CMK (cell line): ENCODE measurements at regions not wholly inside any gene's neighbourhood (a gene's known extent, or its start where the extent isn't known, plus 50 kb on each side); places are given as distances from the start of the nearest gene placed in this dataset.
"Not testable (repeated sequence)": the region's sequence is repeated elsewhere in the genome, so short reads cannot be mapped to it uniquely, and the experiment has no call there.

Source experiments
- DNase-seq: peaks from one replicate; pipeline ENCODE4 v3.0.0-alpha.2; 2010; ENCODE audit warnings: low read depth

DNA sequence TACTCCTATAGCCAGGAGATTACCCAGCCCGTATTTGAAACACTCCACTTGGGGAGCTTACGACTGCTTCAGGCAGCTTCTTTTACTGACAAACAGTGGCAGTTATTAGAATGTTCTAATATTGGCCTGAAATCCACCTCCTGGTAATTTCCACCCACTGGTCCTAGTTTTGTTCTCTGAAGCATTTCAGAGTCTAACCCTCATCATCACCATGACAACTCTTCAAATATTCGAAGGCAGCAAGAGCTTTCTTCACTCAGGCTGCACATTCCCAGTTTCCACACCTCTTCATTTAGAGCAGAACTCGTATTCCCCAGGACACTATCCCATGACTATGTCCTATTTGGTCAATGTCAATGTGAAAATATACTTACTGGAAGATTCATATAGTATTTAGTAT lies 325.6 kb downstream of the UBE3D start:
- no peak for DNase-seq

- DNase-seq: no peak
Observed at GRCh38 chr6:82741325-82741995, 324.2 kb downstream of the UBE3D start.

- DNase-seq: no peak
Observed at GRCh38 chr6:82741996-82742385, 323.6 kb downstream of the UBE3D start.

DNA sequence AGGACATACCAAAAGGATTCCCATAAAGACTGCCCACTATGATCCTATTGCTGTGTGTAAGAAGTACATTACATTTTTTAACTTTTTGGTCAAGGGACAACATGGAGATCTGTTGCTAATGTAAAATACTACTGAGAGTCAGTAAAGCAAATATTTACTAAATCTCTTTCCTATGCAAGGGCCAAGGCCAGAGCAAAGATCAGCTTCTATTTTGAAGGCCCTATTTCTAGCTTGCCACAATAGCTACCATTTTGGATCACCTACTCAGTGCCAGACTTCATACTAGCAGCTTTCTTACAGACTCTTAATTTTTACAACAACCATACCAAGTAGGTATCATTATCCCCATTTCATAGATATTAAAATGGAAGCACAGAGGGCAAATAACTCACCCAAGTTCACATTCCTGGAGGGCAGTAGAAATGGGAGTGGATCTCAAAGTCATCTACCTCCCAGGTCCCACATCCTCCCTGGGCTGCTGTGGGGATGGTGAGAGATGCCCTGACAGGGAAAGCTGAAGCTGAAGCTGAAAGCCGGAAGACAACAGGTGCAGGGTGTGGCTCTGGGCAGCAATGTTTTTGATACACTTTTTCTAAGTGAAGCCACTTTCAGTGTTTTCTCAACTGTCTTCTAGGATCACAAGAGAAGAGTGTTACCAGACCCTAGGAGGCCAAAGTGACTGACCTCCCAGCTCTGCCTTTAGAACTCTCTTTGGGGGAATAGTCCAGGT lies 321.2 kb downstream of the UBE3D start:
- DNase-seq: no peak

DNA sequence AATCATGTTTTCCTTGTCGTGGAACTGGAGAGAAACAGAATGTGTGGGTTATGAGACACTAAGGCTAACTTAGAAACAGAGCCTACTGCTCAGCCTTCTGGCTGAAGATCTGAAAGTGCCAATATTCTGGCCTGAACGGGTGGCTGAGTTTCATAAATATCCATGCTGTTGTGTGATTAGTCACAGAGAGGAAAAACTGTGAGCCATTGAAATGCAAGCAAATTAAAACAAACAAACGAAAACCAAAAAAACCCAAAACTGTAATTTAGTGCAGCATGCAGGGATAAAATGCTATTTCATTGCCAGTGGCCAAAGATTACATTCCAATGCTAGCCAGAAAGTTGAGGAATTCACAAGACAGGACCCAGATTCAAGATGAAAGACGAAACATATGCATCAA lies 315.1 kb downstream of the UBE3D start:
- no peak for DNase-seq

GRCh38 chr6:82751718-82752117 lies 313.9 kb downstream of the UBE3D start:
- no peak for DNase-seq

GRCh38 chr6:82761674-82762345 lies 303.8 kb downstream of the UBE3D start:
- DNase-seq: no peak

DNA sequence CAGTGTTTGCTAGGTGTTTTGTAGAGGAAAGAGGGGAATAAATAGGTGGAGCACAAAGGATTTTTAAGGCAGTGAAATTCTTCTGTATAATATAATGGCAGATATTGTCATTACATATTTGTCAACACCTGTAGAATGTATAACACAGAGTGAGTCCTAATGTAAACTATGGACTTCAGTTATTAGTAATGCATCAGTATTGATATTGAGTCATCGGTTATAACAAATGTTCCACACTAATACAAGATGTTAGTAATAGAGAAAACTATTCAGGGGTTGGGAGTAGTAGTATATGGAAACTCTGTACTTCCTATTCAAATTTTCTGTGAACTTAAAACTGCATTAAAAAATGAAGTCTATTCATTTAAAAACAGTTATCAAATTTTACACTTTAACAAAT lies 299.2 kb downstream of the UBE3D start:
- no peak for DNase-seq

GRCh38 chr6:82767037-82767436 lies 298.6 kb downstream of the UBE3D start:
- DNase-seq: no peak

- DNase-seq: no peak
Observed at GRCh38 chr6:82767447-82767846, 298.2 kb downstream of the UBE3D start.

GRCh38 chr6:82772851-82773717 lies 292.6 kb downstream of the UBE3D start:
- no peak for DNase-seq

DNA sequence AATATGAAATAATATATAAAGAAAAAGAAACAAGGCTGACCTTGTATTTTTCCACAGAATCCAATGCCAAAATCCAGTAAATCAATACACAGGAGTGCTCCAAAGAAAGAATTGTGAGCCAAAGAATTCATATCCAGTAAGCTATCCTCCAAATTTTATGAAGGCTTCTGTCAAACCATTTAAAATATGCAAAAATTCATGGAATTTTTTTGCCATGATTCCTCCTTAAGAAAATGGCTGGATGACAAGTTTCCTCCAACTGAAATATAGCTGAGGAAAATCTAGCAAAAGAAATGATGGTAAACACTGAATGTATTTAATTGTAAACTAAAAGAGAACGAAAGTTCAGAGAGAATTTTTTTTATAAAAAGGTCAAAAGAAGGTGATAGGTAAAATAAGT lies 290.3 kb downstream of the UBE3D start:
- DNase-seq: no peak

DNA sequence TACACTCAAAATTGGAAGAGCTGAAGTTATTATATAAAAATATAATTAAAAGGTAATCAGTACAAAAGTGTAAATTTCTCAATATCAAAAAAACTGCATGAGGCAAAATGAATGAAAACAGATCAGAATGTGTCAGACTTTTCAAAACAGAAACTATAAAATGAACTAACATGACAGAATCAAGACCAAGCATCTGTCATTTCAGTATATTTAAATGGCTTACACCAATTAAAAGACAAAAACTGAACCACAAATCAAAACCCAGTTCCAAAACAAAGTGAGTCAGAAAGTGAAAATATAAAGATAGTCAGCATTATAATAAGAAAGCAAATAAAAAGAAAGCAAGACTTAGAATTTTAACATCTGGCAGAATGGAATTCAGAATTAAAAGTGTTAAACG lies 289.7 kb downstream of the UBE3D start:
- no peak for DNase-seq

GRCh38 chr6:82779041-82779440 lies 286.6 kb downstream of the UBE3D start:
- no peak for DNase-seq

DNA sequence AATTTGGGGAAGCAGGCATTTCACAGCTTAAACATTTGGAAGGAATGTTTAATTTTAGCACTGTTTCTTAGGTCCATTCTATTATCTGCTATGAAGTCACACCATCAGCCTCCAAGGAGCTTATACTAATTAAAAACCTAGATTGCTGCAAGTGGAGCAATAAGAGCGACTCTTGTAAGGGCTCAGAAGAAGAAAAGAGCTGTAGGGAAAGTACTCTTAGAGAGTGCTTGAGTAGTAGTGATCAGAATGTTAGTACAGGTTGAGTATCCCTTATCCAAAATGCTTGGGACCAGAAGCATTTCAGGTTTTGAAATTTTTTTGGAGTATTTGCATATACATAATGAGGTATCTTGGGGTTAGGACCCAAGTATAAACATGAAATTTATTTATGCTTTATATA lies 285.3 kb downstream of the UBE3D start:
- no peak for DNase-seq

GRCh38 chr6:82781620-82782204 lies 283.9 kb downstream of the UBE3D start:
- no peak for DNase-seq

DNA sequence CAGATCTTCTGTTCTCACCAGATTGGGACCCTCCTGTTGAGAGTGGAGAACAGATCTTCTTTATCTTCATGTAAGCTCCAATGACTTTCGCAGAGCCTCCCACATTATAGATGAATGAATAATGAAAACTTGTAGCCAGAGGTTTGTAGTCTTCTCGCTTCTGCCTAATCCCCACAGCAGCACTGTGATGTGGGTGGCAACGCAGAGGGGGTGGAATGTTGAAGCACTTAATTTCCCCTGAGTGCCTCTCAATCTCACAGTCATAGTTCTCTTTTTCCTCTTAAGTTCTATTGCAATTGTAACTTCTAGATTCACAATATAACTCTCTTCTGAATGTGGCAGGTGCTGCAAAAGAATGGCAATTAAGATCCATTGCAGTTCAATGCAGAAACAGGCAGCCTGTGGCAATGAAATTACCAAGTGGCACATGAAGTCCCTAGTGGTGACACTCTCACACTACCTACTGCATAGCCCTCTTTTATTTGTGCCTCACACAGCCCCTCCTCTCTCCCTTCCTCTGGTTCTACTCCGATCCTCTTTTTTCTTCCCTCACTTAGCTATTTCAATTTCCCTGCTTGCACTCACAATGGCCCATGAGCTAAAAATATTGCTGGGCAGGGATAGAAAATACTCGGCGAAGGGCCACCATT lies 281.9 kb downstream of the UBE3D start:
- no peak for DNase-seq

GRCh38 chr6:82785206-82785605 lies 280.4 kb downstream of the UBE3D start:
- DNase-seq: no peak

DNA sequence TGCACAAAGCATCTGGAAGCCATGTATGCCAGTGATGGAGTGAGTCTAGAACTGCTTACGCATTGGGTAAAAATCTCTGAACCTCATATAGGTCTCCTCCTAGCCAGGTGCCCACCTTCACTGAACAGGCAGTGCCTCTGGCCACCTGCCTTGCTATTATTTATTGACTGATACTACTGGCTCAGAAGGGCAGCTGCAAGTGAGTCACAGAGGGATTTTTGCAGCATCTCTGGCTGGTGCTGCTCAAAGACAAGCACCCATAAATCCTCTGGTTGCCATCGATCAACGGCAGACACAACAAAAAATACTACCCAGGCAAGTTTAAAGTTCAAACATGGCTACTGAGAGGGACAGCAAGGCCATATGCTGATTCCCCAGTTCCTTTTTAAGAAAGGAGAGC lies 279.4 kb downstream of the UBE3D start:
- DNase-seq: no peak

DNA sequence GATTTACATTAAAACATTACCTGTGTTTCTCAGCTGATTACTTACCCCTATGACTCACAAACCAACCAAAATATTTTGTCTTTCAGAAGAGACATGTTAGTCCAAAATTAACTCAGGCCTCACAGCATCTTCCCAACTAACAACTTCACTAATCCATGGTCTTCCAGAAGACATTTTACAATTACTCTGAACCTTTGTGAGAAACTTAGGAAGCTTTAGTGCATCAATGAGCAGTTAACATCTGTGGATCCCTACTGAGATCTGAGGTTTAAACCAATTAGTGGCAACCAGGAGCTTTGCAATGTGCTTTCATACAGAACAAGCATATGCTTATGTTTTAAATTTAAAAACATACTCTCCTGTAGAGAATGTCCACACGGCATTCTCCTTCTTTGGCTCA lies 269.7 kb downstream of the UBE3D start:
- no peak for DNase-seq

- no peak for DNase-seq
Observed at GRCh38 chr6:82801083-82801482, 264.6 kb downstream of the UBE3D start.

DNA sequence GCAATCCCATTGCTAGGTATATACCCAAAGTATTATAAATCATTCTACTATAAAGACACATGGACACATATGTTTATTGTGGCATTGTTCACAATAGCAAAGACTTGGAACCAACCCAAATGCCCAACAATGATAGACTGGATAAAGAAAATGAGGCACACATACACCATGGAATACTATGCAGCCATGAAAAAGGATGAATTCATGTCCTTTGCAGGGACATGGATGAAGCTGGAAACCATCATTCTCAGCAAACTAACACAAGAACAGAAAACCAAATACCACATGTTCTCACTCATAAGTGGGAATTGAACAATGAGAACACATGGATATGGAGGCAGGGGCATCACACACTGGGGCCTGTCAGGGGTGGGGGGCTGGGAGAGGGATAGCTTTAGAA lies 249.4 kb downstream of the UBE3D start:
- not testable (repeated sequence) for DNase-seq
